Right renal pelvis (tissue), 4 donors: ENCODE measurements at regions not wholly inside any gene's neighbourhood (a gene's known extent, or its start where the extent isn't known, plus 50 kb on each side); places are given as distances from the start of the nearest gene placed in this dataset.

Experiments used
- DNase-seq, 4 donors: peaks; one replicate each; pipeline ENCODE4 v3.0.0-alpha.2; 2013; ENCODE audit warnings: low read depth in 4 of 4, low spot score in 3 of 4, missing footprints in 1 of 4

DNA sequence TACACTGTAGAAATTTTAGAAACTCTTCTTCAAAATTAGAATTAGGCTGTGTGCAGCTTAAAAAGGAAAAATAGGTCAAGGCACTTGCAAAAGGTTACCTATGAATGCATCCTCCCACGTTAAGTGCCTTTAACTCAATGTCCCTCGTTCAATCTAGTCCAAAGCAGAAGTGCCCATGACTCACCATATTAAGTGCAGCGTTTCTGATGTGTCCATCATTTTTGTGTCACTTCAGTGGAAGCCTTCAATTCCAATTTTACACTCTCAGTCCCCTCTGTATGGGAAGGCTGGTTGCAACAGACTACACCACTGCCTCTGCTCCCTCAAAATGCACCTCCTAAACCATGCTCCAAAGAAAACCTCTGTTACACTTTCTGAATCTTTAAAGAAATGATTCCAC, 53.4 kb downstream of the FOXB1 start:
- DNase-seq: no peak

GRCh38 chr15:60059186-60059585, 55.1 kb downstream of the FOXB1 start:
- no peak for DNase-seq

DNA sequence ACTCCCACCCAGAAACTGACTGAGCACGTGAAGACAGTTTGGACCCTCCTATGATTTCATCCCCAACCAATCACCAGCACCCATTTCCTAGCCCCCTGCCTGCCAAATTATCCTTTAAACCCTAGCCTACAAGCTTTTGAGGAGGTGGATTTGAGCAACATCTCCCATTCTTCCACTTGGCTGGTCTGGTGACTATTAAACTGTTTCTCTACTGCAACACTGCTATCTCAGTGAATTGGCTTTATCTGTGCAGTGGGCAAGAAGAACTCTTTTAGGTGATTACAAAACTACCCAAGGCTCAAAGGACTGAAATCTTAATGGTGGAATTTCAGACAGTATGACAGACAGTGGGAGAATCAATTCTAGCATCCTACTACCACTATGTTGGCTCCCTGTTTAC, 57.6 kb downstream of the FOXB1 start:
- DNase-seq: no peak

DNA sequence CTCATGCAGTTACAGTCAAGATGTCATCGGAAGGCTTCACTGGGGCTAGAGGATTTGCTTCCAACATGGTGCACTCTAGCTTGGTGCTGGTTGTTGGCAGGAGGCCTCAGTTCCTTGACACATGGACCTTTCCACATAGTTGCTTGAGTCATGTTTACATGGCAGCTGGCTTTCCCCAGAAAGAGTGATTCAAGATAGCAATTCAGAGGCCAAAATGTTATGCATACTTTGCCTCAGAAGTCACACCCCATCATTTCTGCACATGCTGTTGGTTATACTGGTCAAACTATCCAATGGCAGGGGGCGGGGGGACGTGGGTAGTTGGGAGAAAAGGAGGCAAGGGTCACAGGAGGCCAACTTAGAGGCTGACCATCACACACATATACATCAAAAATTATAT, 58.7 kb downstream of the FOXB1 start:
- DNase-seq: no peak

- no peak for DNase-seq
Measured at GRCh38 chr15:60065951-60066350, 61.8 kb downstream of the FOXB1 start.

- peak in 1 of 4 donors; percentile 39 for DNase-seq
Measured at GRCh38 chr15:60070838-60071493, 66.9 kb downstream of the FOXB1 start.

GRCh38 chr15:60072826-60073465, 68.8 kb downstream of the FOXB1 start:
- no peak for DNase-seq

DNA sequence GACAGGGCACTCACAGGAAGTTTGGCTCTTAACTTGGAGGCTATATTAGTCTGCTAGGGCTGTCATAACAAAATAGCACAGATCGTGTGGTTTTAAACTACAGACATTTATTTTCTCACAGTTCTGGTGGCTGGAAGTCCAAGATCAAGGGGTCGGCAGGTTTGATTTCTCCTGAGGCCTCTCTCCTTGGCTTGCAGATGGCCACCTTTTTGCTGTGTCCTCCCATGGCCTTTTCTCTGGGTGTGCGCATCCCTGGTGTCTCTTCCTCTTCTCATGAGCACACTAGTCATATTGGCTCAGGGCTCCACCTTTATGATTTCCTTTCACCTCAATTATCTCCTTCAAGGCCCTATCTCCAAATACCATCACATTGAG, 69.3 kb downstream of the FOXB1 start:
- DNase-seq: no peak

- DNase-seq: no peak
Measured at GRCh38 chr15:60074181-60074885, 70.2 kb downstream of the FOXB1 start.

GRCh38 chr15:60076045-60076444, 71.9 kb downstream of the FOXB1 start:
- DNase-seq: no peak

DNA sequence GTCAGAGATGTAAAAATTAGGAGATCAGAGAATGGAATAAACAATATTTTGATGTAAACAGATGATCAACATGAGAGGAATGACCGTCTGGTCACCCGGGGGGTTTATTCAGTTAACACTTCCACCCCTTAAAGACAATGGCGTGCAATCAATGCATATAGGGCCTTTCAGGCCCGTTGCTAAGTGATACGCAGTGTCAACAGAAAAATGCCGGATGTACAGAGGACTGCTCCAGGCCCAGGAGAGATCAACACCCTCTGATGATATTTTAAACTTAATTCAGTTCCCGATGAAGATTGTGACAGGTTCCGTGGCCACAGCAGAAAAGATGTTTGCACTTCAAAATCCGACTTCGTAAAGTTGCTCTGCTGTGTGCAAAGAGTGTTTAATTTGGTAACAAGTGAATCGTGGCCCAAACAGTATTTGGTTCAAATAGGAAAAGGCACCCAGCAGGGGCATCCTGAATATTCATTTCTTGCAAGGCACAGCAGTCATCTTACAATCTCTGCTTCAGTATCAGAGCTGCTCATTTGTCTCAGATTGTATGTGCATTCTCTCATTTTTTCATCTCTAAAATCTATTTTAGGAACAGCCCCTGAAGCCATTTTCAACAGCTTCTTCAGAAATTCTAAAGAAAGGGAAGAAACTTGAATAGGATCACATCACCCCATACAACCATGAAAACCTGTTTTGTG, 72.6 kb downstream of the FOXB1 start:
- no peak for DNase-seq

DNA sequence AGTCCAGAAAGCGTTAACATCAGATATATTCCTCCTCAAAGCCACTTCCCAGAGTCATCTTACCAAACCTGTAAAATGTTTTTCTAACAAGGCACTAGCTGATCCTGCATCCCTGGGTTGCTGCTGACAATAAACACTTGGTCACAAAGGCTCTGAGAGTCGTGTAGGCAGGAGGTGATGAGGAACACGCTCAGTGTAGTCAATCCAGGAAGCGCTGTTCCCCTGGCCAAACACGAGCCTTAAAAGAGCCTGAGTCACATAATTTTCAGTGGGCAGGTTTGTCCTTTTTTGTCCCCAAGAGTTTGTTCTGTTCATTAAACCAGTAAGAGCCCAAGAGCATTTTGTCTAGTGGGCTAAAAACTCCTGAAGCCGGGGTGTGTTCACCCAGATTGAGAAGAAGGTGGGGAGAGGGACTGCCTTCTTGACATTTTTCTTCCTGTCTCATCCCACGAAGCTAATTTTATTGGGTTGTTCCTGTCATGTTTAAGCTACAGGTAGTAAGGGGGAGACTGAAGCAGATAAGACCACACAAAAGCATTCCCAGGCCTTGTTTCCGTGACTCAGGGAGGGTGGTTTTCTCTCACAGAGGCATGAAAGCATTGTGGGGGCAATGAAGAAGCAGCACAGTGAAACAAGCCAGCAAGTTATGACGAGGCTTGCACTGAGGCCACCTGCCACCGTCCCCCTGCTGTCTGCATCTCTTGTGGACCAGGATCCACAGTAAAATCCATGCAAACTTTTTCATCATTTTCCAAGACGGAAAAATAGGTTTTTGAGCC, 73.7 kb downstream of the FOXB1 start:
- no peak for DNase-seq

DNA sequence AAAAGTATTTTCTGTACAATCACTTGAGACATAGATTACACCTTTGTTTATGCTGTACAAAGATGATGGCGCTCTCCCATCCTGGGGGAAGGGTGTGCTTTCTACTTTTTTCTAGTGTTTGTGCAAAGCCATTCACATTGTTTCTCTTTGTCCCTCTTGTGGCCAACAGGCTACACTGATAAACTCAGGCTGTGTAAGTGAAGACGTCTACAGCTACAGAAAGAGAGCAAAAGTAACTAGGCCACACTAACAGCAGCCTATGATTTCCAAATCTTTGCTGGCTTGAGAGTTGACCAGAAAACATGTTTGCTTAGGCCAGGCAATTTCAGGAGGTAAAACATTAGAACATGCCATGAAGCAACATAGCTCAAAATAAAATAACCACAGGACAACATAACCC, 75.1 kb downstream of the FOXB1 start:
- DNase-seq: no peak

GRCh38 chr15:60081976-60082375, 77.9 kb downstream of the FOXB1 start:
- no peak for DNase-seq

DNA sequence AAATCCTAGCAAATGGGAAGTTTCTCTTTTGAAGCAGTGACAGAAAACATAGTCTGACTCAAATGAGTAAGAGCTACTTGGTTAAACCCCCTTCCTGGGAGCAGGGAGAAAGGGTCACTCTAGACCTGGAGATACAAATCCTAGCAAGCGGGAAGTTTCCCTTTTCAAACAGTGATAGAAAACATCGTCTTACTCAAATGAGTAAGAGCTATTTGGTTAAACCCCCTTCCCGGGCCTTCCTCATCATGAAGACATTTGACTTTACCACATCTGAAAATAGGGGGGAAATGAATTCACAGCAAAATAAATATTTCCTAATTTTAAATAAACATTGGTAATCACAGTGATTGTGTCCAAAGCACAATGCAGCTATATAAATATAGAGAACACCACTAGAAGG, 79.2 kb downstream of the FOXB1 start:
- DNase-seq: no peak

DNA sequence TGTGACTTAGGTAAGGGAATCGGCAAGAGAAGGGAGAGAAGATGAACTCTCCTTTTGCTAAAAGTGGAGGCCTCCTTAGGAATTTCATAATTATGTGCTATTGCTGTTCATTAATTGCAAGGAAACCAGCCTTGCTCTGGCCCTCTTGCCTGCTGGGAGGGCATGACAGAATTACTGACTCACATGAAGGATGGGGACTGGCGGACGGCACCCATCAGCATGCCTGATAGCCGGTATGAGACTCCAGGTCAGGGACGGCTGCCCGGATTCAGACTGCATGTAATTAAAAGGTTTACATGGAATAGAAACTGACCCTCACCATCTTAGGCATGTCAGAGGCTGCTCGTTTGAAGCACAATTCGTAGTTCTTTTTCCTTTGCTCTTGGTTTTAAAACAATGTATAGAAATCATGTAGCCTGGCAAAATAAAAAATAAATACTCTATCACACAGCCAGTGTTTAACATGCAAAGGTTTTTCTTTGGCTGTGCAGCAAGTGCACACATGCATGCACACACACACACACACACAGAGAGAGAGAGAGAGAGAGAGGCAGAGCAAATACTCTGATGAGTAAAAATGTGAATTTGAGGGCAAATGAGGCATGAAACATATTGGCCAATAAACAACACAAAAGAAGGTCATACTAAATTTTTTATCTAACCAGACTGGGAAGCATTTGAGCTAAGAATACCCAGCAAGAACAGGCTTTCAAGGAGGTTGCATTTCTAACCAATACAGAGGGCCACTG, 82.7 kb downstream of the FOXB1 start:
- no peak for DNase-seq

GRCh38 chr15:60087561-60087960, 83.5 kb downstream of the FOXB1 start:
- no peak for DNase-seq

DNA sequence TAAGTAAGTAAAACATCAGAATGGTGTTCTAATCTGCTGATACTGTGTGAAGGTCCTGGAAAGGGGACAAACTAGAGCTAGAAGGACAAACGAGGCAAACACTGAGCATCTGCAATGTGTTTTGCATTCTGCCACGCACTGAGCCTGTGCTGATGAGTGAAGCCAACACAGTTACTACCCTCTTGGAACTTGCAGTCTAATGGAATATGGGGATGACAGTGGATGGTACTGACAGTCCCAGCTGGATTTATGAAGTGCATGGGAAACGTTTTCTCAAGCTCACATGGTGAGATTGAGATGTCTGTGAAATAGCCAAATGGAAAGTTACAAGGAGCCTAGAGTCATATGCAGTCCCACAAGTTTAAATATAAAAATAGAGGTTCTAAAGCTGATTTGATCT, 86.6 kb downstream of the FOXB1 start:
- DNase-seq: no peak

GRCh38 chr15:60091157-60091556, 87.0 kb downstream of the FOXB1 start:
- no peak for DNase-seq

- no peak for DNase-seq
Measured at GRCh38 chr15:60091911-60092310, 87.8 kb downstream of the FOXB1 start.
